ENCODE measurements at regions not wholly inside any gene's neighbourhood (a gene's known extent, or its start where the extent isn't known, plus 50 kb on each side); places are given as distances from the start of the nearest gene placed in this dataset.

DNA sequence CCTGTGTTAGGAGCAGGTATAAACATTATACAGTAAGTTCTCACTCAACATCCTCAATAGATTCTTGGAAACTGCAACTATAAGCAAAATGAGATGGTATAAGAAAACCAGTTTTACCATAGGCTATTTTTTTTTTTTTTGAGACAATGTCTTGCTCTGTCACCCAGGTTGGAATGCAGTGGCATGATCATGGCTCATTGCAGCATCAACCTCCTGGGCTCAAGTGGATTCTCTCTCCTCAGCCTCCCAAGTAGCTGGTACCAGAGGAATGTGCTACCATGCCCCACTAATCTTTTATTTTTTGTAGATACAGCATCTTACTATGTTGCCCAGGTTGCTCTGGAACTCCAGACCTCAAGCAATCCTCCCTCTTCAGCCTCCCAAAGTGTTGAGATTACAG is 50.1 kb upstream of the ADRB2 start:
- TF ChIP-seq, protein P1, sequence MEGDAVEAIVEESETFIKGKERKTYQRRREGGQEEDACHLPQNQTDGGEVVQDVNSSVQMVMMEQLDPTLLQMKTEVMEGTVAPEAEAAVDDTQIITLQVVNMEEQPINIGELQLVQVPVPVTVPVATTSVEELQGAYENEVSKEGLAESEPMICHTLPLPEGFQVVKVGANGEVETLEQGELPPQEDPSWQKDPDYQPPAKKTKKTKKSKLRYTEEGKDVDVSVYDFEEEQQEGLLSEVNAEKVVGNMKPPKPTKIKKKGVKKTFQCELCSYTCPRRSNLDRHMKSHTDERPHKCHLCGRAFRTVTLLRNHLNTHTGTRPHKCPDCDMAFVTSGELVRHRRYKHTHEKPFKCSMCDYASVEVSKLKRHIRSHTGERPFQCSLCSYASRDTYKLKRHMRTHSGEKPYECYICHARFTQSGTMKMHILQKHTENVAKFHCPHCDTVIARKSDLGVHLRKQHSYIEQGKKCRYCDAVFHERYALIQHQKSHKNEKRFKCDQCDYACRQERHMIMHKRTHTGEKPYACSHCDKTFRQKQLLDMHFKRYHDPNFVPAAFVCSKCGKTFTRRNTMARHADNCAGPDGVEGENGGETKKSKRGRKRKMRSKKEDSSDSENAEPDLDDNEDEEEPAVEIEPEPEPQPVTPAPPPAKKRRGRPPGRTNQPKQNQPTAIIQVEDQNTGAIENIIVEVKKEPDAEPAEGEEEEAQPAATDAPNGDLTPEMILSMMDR (IDR thresholded peaks at IDR 0.05): no peak
- no peak for TF ChIP-seq POLR2A (IDR thresholded peaks at IDR 0.05)
